Activated CD4-positive, alpha-beta T cell treated with anti-CD3 and anti-CD28 coated beads, Interleukin-2, amount 10 ng/mL, durations not matched to agents 24 days and 14 days (primary cell): ENCODE measurements at regions not wholly inside any gene's neighbourhood (a gene's known extent, or its start where the extent isn't known, plus 50 kb on each side); places are given as distances from the start of the nearest gene placed in this dataset.

ENCODE experiments used
- DNase-seq: peaks from one replicate; pipeline ENCODE4 v3.0.0; 2022
- H3K27ac Mint-ChIP-seq: one replicate; pipeline ENCODE4 v1.8.0; 2022; ENCODE audit warnings: mild to moderate bottlenecking, mixed read lengths
- H3K27me3 Mint-ChIP-seq: one replicate; pipeline ENCODE4 v1.8.0; 2022; ENCODE audit warnings: mixed read lengths
- H3K36me3 Mint-ChIP-seq: one replicate; pipeline ENCODE4 v1.8.0; 2022; ENCODE audit warnings: low read depth, mild to moderate bottlenecking, mixed read lengths
- H3K4me1 Mint-ChIP-seq: one replicate; pipeline ENCODE4 v1.8.0; 2021; ENCODE audit warnings: mixed read lengths
- H3K4me3 Mint-ChIP-seq: one replicate; pipeline ENCODE4 v1.8.0; 2022; ENCODE audit warnings: mild to moderate bottlenecking, moderate library complexity, mixed read lengths
- H3K9me3 Mint-ChIP-seq: one replicate; pipeline ENCODE4 v1.8.0; 2021; ENCODE audit warnings: mixed read lengths
- intact Hi-C: fragments of 100-400 bp; cut with micrococcal nuclease; formaldehyde crosslinking; loops from one replicate; pipeline ENCODE4 v1.15.1; 2023

- no peaks in the 10 kb centered on the region for H3K36me3 Mint-ChIP-seq
- no peak overlapping the region for H3K27ac Mint-ChIP-seq
- H3K4me1 Mint-ChIP-seq = no peaks in the 10 kb centered on the region
- no peak overlapping the region for H3K4me3 Mint-ChIP-seq
- no peaks in the 10 kb centered on the region for H3K9me3 Mint-ChIP-seq
- H3K27me3 Mint-ChIP-seq = no peaks in the 10 kb centered on the region
- DNase-seq = no peak
- intact Hi-C loops = no loop called here
These were observed 150.9 kb downstream of the SP3 start for GRCh38 chr2:173814306-173814705.

- peaks cover 3% of the 10 kb centered on the region for H3K27me3 Mint-ChIP-seq
- DNase-seq = no peak
- H3K27ac Mint-ChIP-seq = no peak overlapping the region
- no peaks in the 10 kb centered on the region for H3K4me1 Mint-ChIP-seq
- H3K9me3 Mint-ChIP-seq = no peaks in the 10 kb centered on the region
- intact Hi-C loops = no loop called here
- no peak overlapping the region for H3K4me3 Mint-ChIP-seq
- no peaks in the 10 kb centered on the region for H3K36me3 Mint-ChIP-seq
These were observed 149.4 kb downstream of the SP3 start for GRCh38 chr2:173815772-173816171.

DNA sequence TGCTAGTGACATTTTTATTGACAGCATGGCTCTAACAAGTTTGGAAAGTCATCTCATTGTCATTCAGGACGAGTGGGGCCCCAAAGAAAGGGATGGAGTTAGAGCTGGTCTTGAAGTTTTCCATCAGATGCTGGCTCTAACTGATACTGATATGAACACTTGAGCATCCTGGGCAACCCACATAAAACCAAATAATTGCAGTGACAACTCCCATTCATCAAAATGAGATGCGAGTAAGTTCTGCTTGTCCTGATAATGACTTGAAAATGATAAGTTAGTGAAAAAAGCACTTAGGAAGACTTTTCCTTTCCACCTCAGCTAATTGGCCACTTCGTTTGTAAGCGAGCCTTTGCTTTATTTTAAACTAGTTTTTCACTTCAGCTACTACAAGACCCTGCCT lies 147.6 kb downstream of the SP3 start:
- intact Hi-C loops = no loop called here
- Mint-ChIP-seq H3K27ac (no peak overlapping the region), H3K4me3 (no peak overlapping the region), H3K4me1 (no peaks in the 10 kb centered on the region), H3K36me3 (no peaks in the 10 kb centered on the region), H3K27me3 (peaks cover 9% of the 10 kb centered on the region), H3K9me3 (no peaks in the 10 kb centered on the region)
- no peak for DNase-seq

- no peaks in the 10 kb centered on the region for H3K9me3 Mint-ChIP-seq
- no peak for DNase-seq
- H3K4me3 Mint-ChIP-seq = no peak overlapping the region
- H3K4me1 Mint-ChIP-seq = no peaks in the 10 kb centered on the region
- no peaks in the 10 kb centered on the region for H3K36me3 Mint-ChIP-seq
- intact Hi-C loops = no loop called here
- H3K27ac Mint-ChIP-seq = no peak overlapping the region
- peaks cover 9% of the 10 kb centered on the region for H3K27me3 Mint-ChIP-seq
These were observed 146.9 kb downstream of the SP3 start for GRCh38 chr2:173818285-173818684.

DNA sequence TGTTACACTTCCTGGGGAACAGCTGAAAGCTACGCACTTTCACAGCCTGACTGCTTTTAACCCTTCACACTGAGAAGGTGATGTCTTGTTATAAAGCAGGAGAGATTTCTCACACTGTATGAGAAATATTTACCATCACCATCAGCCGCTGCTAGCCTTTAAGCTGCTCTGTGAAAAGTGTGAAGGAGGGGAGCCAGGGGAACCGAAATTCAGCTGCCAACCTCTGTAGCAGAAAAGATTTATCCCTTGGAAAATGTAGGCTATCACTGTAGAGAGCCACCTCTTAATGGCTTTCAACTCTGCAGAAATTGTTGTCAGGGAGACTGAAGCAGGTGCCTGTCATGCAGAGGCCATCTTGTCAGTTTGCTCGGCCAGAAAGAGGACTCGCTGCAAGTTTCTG lies 145.3 kb downstream of the SP3 start:
- H3K27ac Mint-ChIP-seq = no peak overlapping the region
- no peak for DNase-seq
- H3K36me3 Mint-ChIP-seq = no peaks in the 10 kb centered on the region
- H3K9me3 Mint-ChIP-seq = no peaks in the 10 kb centered on the region
- intact Hi-C loops = no loop called here
- no peak overlapping the region for H3K4me3 Mint-ChIP-seq
- peaks cover 12% of the 10 kb centered on the region for H3K27me3 Mint-ChIP-seq
- H3K4me1 Mint-ChIP-seq = no peaks in the 10 kb centered on the region

DNA sequence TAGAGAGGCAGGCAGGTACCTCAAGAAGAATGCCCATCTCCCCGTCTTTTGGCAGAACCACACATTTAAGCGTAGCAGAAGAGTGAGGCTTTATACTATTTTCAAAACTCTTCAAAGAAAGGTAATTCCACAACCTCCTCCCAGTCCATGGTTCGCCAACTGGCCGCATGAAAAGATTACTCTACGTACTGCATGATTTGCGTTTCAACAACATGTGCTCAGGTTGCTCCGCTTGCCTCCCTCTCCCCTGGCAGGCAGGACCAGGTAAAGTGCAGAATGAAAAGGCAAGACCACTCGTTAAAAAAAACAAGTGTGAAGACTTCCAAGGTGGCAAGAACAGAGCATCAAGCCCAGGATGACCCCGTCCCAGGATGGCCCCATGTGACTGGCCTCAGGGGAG lies 143.7 kb downstream of the SP3 start:
- DNase-seq = no peak
- intact Hi-C loops = no loop called here
- Mint-ChIP-seq H3K4me3 (no peak overlapping the region), H3K9me3 (no peaks in the 10 kb centered on the region), H3K36me3 (no peaks in the 10 kb centered on the region), H3K4me1 (no peaks in the 10 kb centered on the region), H3K27me3 (peaks cover 15% of the 10 kb centered on the region), H3K27ac (no peak overlapping the region)

DNA sequence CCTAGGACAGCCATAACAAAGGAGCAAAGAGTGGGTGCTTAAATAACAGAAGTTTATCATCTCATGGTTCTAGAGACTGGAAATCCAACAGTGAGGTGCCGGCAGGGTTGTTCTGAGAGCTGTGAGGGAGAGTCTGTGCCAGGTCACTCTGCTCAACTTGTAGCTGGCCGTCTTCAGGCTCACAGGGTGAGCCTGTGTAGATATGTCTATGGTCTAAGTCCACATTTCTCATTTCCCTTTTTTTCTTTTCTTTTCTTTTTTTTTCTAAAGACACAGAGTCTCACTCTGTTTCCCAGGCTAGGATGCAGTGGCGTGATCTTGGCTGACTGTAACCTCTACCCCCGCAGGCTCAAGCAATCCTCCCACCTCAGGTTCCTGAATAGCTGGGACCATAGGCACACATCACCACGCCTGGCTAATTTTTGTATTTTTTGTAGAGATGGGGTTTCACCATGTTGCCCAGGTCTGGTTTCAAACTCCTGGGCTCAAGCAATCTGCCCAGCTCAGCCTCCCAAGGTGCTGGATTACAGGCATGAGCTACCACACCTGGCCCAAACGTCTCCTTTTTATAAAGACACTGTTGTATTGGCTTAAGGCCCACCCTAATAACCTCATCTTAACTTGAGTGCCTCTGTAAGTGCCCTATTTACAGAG lies 142.2 kb downstream of the SP3 start:
- no peaks in the 10 kb centered on the region for H3K9me3 Mint-ChIP-seq
- H3K27ac Mint-ChIP-seq = no peak overlapping the region

DNA sequence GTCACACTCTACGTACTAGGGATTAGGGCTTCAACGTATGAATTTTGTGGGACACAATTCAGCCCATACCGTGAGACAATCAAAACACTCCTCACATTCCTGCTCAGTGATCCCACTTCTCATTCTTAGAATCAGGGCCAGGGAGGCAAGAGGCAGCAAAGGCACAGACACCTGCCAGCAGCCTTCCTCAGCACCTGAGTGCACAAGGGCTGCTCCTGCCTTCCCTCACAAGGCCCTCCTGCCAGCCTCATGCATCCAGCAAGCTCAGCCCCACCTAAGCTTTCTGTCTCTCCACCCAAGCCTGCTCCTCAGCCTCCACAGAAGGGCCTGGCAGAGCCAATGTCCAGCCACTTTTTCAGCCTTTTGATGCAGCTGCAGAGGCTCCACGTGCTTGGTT lies 141.6 kb downstream of the SP3 start:
- H3K27ac Mint-ChIP-seq = no peak overlapping the region
- peaks cover 20% of the 10 kb centered on the region for H3K27me3 Mint-ChIP-seq
- H3K4me1 Mint-ChIP-seq = no peaks in the 10 kb centered on the region
- DNase-seq = no peak
- H3K9me3 Mint-ChIP-seq = no peaks in the 10 kb centered on the region
- intact Hi-C loops = no loop called here
- H3K4me3 Mint-ChIP-seq = no peak overlapping the region
- H3K36me3 Mint-ChIP-seq = no peaks in the 10 kb centered on the region

More for the DNA sequence above, 142.2 kb downstream of the SP3 start:
- Mint-ChIP-seq H3K36me3 (no peaks in the 10 kb centered on the region), H3K4me1 (no peaks in the 10 kb centered on the region), H3K4me3 (no peak overlapping the region), H3K27me3 (peaks cover 20% of the 10 kb centered on the region)
- intact Hi-C loops = no loop called here
- DNase-seq = no peak

DNA sequence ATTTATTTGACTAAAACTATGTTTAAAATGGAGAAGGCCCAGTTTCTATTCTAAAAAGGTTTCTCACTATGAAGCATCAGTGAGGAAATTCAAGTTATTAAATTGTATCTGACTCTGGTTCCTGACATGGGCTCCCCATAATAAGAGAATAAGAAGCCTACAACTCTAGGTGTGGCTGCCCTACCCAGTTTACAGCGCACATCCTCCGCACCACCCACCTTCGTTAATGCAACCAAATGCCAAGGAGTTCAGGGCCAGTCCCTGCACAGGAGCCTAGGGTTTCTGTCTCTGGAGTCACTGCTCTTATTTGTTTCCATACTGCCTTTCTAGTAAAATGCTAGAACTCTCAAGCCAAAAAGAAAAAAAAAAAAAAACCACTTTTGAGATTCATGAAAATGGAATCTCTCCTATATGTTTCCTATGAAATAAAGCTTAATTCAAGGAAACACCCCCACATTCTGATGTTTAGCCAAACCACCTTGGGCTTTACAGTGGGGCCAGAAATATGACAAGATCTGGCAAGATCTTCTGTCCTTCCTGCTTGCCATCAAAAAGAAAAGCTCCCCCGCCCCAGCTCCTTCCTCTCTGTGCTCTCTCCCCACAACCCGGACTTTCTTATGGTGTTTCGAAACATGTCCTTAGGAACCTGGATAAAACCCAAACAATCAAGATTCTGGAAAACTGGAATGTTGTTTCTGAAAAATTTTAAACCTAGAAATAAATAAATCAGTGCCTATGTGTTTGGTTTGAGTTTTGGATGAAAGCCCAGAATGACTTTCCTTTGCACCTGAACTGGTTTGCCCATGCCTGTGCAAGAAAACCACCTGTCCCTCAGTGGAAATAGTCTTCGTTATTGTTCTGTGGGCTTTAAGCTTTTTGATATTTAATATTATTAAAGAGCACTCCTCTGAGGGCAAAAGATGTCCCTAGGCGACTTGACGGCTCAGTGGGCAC lies 136.7 kb downstream of the SP3 start:
- no peaks in the 10 kb centered on the region for H3K4me1 Mint-ChIP-seq
- H3K36me3 Mint-ChIP-seq = no peaks in the 10 kb centered on the region
- peaks cover 11% of the 10 kb centered on the region for H3K27me3 Mint-ChIP-seq
- H3K9me3 Mint-ChIP-seq = no peaks in the 10 kb centered on the region
- no peak overlapping the region for H3K27ac Mint-ChIP-seq
- H3K4me3 Mint-ChIP-seq = no peak overlapping the region
- intact Hi-C loops = no loop called here
- no peak for DNase-seq

DNA sequence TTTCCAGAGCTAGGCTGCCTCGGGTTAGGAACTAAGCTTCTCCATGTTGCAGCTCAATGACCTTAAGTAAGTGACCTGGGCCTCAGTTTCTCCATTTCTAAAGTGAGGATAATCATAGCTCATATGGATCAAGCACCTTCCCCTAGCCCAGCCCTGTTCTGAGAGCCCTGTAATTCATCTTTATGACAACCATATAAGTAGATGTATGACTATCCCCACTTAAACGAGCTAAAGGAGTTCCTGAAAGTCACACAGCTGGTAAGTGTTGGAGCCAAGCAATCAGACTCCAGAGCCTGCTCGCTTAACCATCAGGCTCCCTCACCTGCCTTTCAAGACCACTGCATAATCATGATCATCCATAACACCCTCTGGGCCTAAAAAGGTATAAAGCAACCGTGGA lies 135.4 kb downstream of the SP3 start:
- intact Hi-C loops = no loop called here
- no peaks in the 10 kb centered on the region for H3K4me1 Mint-ChIP-seq
- H3K27me3 Mint-ChIP-seq = peaks cover 8% of the 10 kb centered on the region
- DNase-seq = no peak
- no peaks in the 10 kb centered on the region for H3K9me3 Mint-ChIP-seq
- H3K27ac Mint-ChIP-seq = no peak overlapping the region
- no peak overlapping the region for H3K4me3 Mint-ChIP-seq
- H3K36me3 Mint-ChIP-seq = no peaks in the 10 kb centered on the region

DNA sequence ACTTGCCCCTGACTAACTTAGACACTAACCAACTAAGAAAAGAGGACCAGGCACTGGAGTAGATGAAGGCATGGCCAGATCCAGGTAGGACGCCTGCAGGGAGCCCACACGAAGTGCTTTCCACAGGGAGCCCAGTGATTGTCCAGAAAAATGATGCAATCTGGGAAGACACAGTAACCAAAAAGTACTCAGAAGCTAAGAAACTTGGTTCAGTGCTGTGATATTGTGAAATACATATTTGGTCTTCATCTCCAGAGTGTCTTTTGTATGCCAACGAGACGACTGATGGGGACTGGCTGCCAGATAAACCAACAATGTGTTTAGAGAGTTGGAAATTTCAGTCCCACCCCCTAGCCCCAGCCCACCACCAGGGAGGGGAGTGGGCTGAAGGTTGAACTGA lies 135.0 kb downstream of the SP3 start:
- H3K4me3 Mint-ChIP-seq = no peak overlapping the region

DNA sequence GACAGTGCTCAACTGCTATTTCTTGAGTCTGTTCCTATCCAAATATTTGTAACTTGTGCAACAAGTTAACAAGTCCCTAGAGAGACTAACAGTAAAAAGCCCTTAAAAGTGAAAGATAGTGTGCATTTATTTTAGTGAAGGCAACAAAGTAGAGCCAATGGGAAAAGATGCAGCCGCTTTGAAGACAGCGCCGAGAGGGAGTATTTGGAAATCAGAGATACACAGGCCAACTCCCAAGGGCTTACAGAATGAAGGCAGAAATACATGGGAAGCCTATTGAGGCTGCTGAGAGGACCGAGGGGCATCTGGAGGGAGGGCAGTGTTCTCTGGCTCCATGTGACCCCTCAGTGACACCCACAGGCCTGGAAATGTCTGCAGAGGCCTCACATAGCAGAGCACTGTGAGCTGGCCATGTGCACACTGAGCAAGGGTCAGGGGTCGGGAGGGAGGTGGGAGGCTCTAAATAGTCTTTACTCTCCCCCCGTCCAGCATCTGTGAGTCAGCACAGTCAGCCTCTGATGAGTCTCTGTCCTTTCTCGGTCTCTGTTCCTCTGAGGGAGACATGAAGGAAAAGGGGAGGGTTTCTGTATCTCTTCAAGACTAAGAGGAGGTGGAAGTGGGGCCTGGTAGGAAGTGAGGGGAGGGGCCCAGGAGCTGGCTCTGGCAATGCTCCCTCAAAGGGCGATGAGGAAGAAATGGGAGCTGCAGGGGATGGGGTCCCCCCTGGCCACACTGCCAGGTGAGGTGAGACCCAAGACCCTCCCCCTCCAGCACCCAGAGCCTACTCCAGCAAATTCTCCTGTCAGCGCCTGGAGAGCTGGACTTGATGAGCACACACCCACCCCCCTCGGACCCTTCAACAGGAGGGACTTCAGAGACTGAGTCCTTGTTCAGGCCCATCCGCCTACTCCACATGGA lies 133.6 kb downstream of the SP3 start:
- Mint-ChIP-seq H3K4me1 (no peaks in the 10 kb centered on the region), H3K9me3 (no peaks in the 10 kb centered on the region), H3K27ac (no peak overlapping the region), H3K36me3 (no peaks in the 10 kb centered on the region), H3K4me3 (no peak overlapping the region), H3K27me3 (peaks cover 4% of the 10 kb centered on the region)
- intact Hi-C loops = no loop called here
- no peak for DNase-seq

More for the DNA sequence above, 135.0 kb downstream of the SP3 start:
- Mint-ChIP-seq H3K36me3 (no peaks in the 10 kb centered on the region), H3K27ac (no peak overlapping the region), H3K4me1 (no peaks in the 10 kb centered on the region), H3K27me3 (peaks cover 8% of the 10 kb centered on the region), H3K9me3 (no peaks in the 10 kb centered on the region)
- DNase-seq = no peak
- intact Hi-C loops = no loop called here

DNA sequence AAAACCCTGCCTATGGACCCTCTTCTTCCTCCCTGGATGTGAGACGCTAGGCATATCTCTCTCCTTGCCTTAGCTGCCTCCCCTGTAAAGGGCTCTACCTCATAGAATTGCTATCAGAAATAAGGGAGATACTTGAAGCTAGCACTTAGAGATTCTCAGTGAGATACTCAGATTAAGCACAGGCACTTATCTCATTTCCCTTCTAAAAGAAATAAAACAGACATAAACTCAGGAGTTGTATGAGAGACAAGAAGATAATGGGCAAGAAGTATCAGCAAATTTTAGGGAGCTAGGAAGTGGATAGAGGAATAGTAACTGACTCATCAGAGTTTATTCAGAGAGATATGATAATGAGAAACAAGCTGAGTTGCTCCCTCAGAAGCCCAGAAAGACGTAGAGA lies 131.0 kb downstream of the SP3 start:
- H3K27ac Mint-ChIP-seq = no peak overlapping the region

DNA sequence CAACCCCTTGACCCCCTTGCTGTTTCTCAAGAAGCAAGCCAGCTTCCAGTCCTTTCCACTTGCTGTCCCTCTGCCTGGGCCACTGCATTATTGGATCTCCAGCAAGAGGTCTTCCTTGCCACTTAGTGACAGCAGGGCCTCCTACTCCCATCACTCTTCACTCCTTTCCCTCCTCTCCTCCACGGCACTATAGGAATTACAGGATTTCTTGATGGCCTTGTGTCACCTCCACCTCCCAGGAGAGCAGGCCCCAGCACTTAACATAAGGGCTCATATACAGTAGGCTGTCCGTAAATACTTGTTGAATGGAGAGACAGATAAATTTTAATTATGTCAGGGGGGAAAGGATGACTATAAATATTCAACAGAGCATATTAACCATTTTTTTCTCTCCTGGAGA lies 129.4 kb downstream of the SP3 start:
- H3K36me3 Mint-ChIP-seq = no peaks in the 10 kb centered on the region
- H3K4me3 Mint-ChIP-seq = no peak overlapping the region
- peaks cover 3% of the 10 kb centered on the region for H3K27me3 Mint-ChIP-seq
- no peak for DNase-seq
- H3K9me3 Mint-ChIP-seq = no peaks in the 10 kb centered on the region
- H3K27ac Mint-ChIP-seq = no peak overlapping the region
- no peaks in the 10 kb centered on the region for H3K4me1 Mint-ChIP-seq
- intact Hi-C loops = no loop called here

More for the DNA sequence above, 131.0 kb downstream of the SP3 start:
- H3K27me3 Mint-ChIP-seq = no peaks in the 10 kb centered on the region
- H3K4me3 Mint-ChIP-seq = no peak overlapping the region
- H3K4me1 Mint-ChIP-seq = no peaks in the 10 kb centered on the region
- H3K9me3 Mint-ChIP-seq = no peaks in the 10 kb centered on the region
- H3K36me3 Mint-ChIP-seq = no peaks in the 10 kb centered on the region
- intact Hi-C loops = no loop called here
- no peak for DNase-seq
